Activated CD4-positive, alpha-beta T cell treated with anti-CD3 and anti-CD28 coated beads, Interleukin-10, Interleukin-2, amounts not matched to agents 100 ng/mL and 50 ng/mL, durations not matched to agents 16 hours and 8 hours (primary cell): ENCODE measurements at regions not wholly inside any gene's neighbourhood (a gene's known extent, or its start where the extent isn't known, plus 50 kb on each side); places are given as distances from the start of the nearest gene placed in this dataset.
"Not testable (repeated sequence)": the region's sequence is repeated elsewhere in the genome, so short reads cannot be mapped to it uniquely, and the experiment has no call there.

Source experiments
- DNase-seq: peaks from one replicate; pipeline ENCODE4 v3.0.0-alpha.2; 2020

DNA sequence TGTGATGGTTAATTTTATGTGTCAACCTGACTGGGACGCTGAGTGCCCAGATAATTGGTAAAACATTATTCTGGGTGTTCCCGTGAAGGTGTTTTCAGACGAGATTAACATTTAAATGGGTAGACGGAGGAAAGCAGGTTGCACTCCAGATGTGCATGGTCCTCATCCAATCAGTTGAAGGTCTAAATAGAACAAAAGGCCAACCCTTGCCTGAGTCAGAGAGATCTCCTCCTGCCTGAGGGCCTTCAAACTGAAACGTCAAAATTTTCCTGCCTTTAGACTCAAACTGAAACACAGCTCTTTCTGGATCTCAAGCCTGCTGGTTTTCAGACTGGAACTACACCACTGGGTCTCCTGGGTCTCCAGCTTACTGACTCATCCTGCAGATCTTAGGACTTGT is 73.5 kb downstream of the NPIPA8 start:
- DNase-seq, result not testable (repeated sequence)

DNA sequence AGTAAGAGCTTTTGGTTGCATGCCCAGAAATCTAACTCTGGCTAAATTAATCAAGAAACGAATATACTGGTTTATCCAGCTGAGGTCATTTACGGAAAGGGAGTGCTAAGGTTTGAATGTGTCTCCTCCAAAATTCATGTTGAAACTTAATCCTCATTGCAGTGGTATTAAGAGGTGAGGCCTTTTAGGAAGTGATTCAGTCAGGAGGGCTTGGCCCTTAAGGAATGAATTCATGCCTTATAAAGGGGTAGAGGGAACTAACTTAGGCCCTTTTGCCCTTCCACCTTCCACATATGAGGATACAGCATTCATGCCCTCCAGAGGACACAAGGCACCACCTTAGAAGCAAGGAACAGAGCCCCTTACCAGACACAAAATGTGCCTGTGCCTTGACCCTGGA is 74.7 kb downstream of the NPIPA8 start:
- not testable (repeated sequence) for DNase-seq

DNA sequence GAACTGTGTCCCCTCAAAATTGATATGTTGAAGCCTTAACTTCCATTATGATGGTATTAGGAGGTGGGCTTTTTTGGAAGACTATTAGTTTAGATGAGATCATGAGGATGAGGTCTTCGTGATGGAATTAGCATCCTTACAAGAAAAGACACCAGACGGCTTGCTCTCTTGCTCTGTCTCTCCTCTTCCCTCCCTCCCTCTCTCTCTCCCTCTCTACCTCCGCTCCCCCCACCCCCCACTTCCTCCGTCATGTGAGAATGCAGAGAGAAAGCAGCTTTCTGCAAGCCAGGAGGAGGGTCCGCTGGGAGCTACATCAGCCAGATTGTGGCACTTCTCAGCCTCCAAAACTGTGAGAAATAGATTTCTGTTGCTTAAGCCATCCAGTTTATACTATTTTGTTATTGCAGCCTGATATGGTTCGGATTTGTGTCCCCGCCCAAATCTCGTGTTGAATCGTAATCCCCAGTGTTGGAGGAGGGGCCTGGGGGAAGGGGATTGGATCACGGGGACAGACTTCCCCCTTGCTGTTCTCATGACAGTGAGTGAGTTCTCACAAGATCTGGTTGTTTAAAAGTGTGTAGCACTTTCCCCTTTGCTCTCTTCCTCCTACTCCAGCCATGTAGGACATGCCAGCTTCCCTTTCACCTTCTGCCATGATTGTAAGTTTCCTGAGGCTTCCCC is 76.9 kb downstream of the NPIPA8 start:
- not testable (repeated sequence) for DNase-seq

DNA sequence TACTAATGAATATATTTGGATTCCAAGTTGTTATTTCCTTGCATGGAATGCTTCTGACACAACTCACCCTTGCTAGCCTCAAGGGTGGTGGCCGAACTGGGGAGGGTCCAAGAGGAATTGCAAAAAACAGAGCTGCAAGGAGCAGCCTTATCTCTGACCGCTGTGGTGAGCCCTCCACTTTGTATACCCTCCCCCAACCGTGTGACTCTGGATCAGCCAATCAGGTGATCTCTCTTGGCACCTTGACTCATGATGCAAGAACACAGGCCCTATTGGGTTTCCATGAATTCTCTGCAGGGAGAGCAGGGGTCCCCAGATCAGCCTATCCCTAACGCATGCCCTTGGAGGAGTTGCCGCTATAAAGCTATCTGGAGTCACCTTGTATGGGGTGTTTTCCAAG is 83.6 kb downstream of the NPIPA8 start:
- DNase-seq, result not testable (repeated sequence)

GRCh38 chr16:18230505-18230904 is 106.0 kb downstream of the NPIPA8 start:
- not testable (repeated sequence) for DNase-seq

GRCh38 chr16:18222054-18223009 is 114.2 kb downstream of the NPIPA8 start:
- not testable (repeated sequence) for DNase-seq

DNA sequence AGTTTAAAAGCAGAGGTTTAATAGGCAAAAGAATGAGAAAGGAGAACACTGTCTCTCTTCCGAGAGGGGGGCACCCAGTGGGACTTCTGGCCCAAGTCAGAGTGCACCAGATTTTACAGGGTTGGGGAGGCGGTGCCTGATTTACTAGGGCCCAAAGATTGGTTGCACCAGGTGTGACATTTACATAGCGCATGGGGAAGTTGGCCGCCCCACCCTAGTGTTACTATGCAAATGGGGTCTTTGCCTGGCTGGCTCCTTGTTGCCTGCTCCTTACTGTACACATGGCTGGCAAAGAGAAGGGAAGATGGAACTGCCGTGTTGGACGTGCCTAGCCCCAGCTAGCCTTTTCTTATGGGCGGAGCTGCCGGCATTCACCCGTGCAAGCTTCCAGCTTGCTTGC is 118.8 kb downstream of the NPIPA8 start:
- not testable (repeated sequence) for DNase-seq

GRCh38 chr16:18216814-18217213 is 119.7 kb downstream of the NPIPA8 start:
- not testable (repeated sequence) for DNase-seq

DNA sequence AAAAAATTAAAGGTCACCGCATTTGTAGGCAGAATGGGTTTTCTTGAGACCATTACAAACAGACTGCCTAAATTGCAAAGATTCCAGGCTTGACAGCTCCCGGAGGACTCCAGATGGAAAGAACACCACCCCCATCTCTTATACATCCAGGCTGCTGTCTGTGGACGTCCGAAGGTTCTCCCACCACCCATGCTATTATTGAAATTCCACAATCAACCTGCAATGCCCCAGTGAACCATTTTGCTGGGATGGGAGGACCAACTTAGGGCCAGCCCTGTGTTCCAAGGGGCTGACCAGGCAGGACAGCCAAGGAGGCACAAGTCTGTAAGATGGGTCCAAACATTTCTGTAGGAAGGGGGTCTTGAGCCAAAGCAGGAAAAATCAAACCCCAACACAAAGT is 122.7 kb downstream of the NPIPA8 start:
- DNase-seq, result not testable (repeated sequence)

GRCh38 chr16:18211505-18211904 is 125.0 kb downstream of the NPIPA8 start:
- not testable (repeated sequence) for DNase-seq

DNA sequence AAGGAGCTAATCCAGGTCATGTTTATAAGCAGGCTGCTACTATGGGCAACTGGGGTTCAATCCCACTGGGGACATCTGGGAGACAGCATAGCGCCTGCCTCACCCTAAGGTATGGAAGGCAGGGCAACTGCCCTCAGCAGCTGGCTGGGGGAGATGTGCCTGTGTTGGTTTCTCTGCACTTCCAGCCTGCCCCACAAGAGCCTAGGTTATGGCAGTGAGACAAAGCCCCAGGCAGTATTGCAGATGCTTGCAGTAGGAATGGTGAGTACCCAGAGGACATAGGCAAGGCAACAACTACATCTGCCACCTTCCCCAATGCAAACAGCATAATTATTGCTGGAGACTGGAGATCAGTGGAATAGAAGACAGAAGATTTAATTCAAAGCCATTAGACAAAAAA is 131.8 kb downstream of the NPIPA8 start:
- DNase-seq, result not testable (repeated sequence)

- DNase-seq, result not testable (repeated sequence)
These were observed 132.2 kb downstream of the NPIPA8 start for GRCh38 chr16:18204309-18204708.

- DNase-seq, result not testable (repeated sequence)
These were observed 135.0 kb downstream of the NPIPA8 start for GRCh38 chr16:18201511-18201910.

DNA sequence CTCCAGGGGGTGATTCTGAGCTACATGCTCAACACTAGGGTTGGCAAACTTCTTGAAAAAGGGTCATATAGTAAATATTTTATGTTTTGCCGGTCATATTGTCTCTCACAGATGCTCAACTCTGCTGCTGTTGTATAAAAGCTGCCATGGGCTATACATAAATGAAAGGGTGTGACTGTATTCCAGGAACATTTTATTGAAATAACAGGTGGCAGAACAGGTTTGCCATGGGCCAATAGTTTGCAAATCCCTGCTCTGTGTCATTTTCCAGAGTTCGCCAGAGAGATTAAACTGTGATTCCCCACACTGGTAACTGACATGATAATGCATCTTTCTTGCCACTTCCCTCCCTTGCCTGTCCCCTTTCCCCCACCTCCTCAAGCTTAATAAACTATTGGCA is 144.1 kb downstream of the NPIPA8 start:
- DNase-seq, result not testable (repeated sequence)

GRCh38 chr16:18190179-18190578 is 146.4 kb downstream of the NPIPA8 start:
- DNase-seq, result not testable (repeated sequence)

DNA sequence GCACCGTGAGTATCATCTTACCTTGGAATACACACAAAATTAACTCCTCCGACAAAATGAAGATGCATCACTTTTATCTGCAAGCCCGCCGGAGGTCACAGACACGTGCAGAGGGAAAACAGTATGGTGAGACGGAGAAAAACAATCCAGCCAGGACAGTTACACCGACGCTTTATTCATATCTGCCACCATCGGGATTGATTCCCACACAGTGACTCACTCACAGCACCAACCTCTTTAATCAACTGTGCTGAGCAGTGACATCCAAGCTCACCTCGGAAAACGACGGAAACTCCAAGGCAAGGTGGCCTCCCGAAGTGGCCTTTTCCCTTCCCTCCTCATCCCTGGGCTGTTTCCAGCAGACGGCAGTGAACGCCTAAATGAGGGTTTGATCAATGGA is 151.8 kb downstream of the NPIPA8 start:
- not testable (repeated sequence) for DNase-seq

DNA sequence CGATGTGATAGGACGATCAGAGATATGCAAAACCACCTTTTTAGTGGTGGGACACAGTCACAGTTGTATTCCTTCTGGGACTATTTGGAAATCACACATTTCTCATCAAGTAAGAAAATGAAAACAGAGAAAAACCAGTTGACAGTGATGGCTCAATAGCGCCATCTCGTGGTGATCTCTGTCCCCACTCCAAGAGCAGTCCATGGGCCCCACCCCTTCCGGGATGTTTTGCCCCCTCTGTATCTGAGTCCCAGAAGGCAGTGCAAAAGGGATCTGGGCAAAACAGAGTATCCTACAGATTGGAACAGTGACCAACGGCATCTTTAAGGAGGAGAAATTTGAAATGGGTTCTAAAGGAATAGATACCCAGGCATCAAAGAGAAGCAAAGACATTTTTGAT is 155.5 kb downstream of the NPIPA8 start:
- DNase-seq, result not testable (repeated sequence)

GRCh38 chr16:18173945-18174497 is 162.5 kb downstream of the NPIPA8 start:
- DNase-seq, result not testable (repeated sequence)

DNA sequence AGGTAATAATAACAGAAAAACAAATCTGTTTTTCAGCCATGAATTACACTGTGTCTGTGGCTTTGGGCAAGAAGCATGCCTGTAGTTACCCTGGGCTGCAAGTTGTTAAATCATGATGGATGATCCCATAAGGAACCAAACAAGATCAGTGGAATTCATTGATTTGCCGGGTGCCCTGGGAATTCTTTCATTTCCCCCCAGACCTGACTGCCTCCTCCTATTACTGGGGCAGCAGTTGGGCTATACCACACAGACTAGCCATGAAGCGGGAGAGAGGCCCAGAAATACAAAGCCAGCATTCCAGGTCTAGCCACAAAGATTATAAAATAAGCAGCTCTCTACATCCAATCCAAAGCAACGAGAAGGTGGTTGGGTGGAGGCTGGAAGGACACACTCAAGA is 174.2 kb downstream of the NPIPA8 start:
- not testable (repeated sequence) for DNase-seq

- DNase-seq, result not testable (repeated sequence)
These were observed 175.3 kb downstream of the NPIPA8 start for GRCh38 chr16:18161224-18161623.

- DNase-seq, result not testable (repeated sequence)
These were observed 177.4 kb downstream of the NPIPA8 start for GRCh38 chr16:18159185-18159584.

DNA sequence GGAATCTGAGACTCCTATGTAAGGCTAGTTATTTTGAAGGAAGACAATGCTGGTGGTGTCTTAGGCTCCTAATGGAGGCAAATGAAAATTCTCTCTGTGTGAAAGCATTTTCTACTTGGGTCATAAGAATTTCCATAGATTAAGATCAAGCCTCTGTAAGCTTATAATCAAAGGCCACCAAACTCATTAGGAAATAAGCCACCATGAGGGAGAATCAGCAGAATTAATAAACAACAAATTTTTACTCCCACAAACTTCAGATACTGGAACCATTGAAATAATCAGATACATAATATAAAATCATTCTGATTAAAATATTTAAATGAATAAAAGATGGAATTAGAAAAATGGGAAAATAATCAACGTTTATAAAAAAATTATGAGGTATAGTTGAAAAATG is 178.7 kb downstream of the NPIPA8 start:
- DNase-seq, result not testable (repeated sequence)

GRCh38 chr16:18152832-18153231 is 183.7 kb downstream of the NPIPA8 start:
- DNase-seq, result not testable (repeated sequence)
